Stomach (tissue), 4 donors: ENCODE measurements at regions not wholly inside any gene's neighbourhood (a gene's known extent, or its start where the extent isn't known, plus 50 kb on each side); places are given as distances from the start of the nearest gene placed in this dataset.

Source experiments
- CTCF ChIP-seq, 7 experiments: fragments of 450-650 bp in 4 of 7; fragments of 200-600 bp in 3 of 7; sonication (generic) in 3 of 7; IDR thresholded peaks; one replicate each; pipeline ENCODE4 v1.5.1; 2016 to 2019; ENCODE audit warnings: antibody characterized with exemption in 7 of 7, control low read depth in 2 of 7, mild to moderate bottlenecking in 1 of 7
- POLR2A ChIP-seq, 4 donors: fragments of 450-650 bp; IDR thresholded peaks; one replicate each; pipeline ENCODE4 v1.6.1; 2016; ENCODE audit warnings: antibody characterized with exemption in 4 of 4, control low read depth in 2 of 4, mild to moderate bottlenecking in 1 of 4, moderate library complexity in 1 of 4

GRCh38 chr9:97243606-97244005 is 63.9 kb upstream of the CCDC180 start:
- TF ChIP-seq POLR2A (IDR thresholded peaks at IDR 0.05) (no peak), CTCF (IDR thresholded peaks at IDR 0.05) (no peak)
